ENCODE measurements at regions not wholly inside any gene's neighbourhood (a gene's known extent, or its start where the extent isn't known, plus 50 kb on each side); places are given as distances from the start of the nearest gene placed in this dataset.
"Not testable (repeated sequence)": the region's sequence is repeated elsewhere in the genome, so short reads cannot be mapped to it uniquely, and the experiment has no call there.

- H3K27me3 ChIP-seq (ENCODE audit: control insufficient read depth in 2 of 2, insufficient read depth in 2 of 2, low read length in 2 of 2); intact Hi-C loops (cut with micrococcal nuclease); ATAC-seq; H3K4me1 ChIP-seq (ENCODE audit: control insufficient read depth in 2 of 2, insufficient read depth in 2 of 2, low read length in 2 of 2); H3K27ac ChIP-seq (ENCODE audit: low read depth, low read length); H3K4me3 ChIP-seq (ENCODE audit: low read length); H3K36me3 ChIP-seq (ENCODE audit: control insufficient read depth in 2 of 3, insufficient read depth in 3 of 3, low read length in 3 of 3); CTCF ChIA-PET; H3K27me3 Mint-ChIP-seq; H3K4me1 Mint-ChIP-seq; DNase-seq; H3K9me3 ChIP-seq (ENCODE audit: control insufficient read depth in 2 of 3, low read length in 3 of 3); POLR2A ChIA-PET; H3K4me3 Mint-ChIP-seq; H3K27ac Mint-ChIP-seq: not testable (repeated sequence)
- Mint-ChIP-seq H3K36me3 (peaks cover 1 to 28% (median 21%) of the 10 kb centered on the region in 5 donors), H3K9me3 (peaks cover 0 to 22% (median 6%) of the 10 kb centered on the region in 11 donors)
Measured at GRCh38 chr18:14225286-14225679, 93.0 kb upstream of the ZNF519 start.

- CTCF ChIA-PET; H3K4me3 Mint-ChIP-seq; H3K4me3 ChIP-seq (ENCODE audit: low read length); H3K27ac ChIP-seq (ENCODE audit: low read depth, low read length); H3K9me3 ChIP-seq (ENCODE audit: control insufficient read depth in 2 of 3, low read length in 3 of 3); H3K27me3 ChIP-seq (ENCODE audit: control insufficient read depth in 2 of 2, insufficient read depth in 2 of 2, low read length in 2 of 2); H3K36me3 ChIP-seq (ENCODE audit: control insufficient read depth in 2 of 3, insufficient read depth in 3 of 3, low read length in 3 of 3); intact Hi-C loops (cut with micrococcal nuclease); DNase-seq; H3K27ac Mint-ChIP-seq; ATAC-seq; H3K4me1 ChIP-seq (ENCODE audit: control insufficient read depth in 2 of 2, insufficient read depth in 2 of 2, low read length in 2 of 2); H3K4me1 Mint-ChIP-seq; H3K27me3 Mint-ChIP-seq; POLR2A ChIA-PET: not testable (repeated sequence)
- peaks cover 1 to 30% (median 21%) of the 10 kb centered on the region in 5 donors for H3K36me3 Mint-ChIP-seq
- H3K9me3 Mint-ChIP-seq: peaks cover 0 to 23% (median 6%) of the 10 kb centered on the region in 11 donors
Measured at GRCh38 chr18:14224551-14225285, 92.5 kb upstream of the ZNF519 start.

GRCh38 chr18:14223919-14224318 lies 91.7 kb upstream of the ZNF519 start:
- H3K4me3 ChIP-seq (ENCODE audit: low read length); H3K9me3 ChIP-seq (ENCODE audit: control insufficient read depth in 2 of 3, low read length in 3 of 3): not testable (repeated sequence)

GRCh38 chr18:14223231-14223822 lies 91.1 kb upstream of the ZNF519 start:
- H3K4me1 ChIP-seq (ENCODE audit: control insufficient read depth in 2 of 2, insufficient read depth in 2 of 2, low read length in 2 of 2); DNase-seq; intact Hi-C loops (cut with micrococcal nuclease); H3K27me3 Mint-ChIP-seq; H3K4me3 Mint-ChIP-seq; H3K27ac ChIP-seq (ENCODE audit: low read depth, low read length); POLR2A ChIA-PET; H3K27ac Mint-ChIP-seq; H3K9me3 ChIP-seq (ENCODE audit: control insufficient read depth in 2 of 3, low read length in 3 of 3); H3K4me1 Mint-ChIP-seq; CTCF ChIA-PET; H3K36me3 ChIP-seq (ENCODE audit: control insufficient read depth in 2 of 3, insufficient read depth in 3 of 3, low read length in 3 of 3); ATAC-seq; H3K4me3 ChIP-seq (ENCODE audit: low read length); H3K27me3 ChIP-seq (ENCODE audit: control insufficient read depth in 2 of 2, insufficient read depth in 2 of 2, low read length in 2 of 2): not testable (repeated sequence)
- Mint-ChIP-seq H3K36me3 (peaks cover 1 to 30% (median 21%) of the 10 kb centered on the region in 5 donors), H3K9me3 (peaks cover 0 to 23% (median 5%) of the 10 kb centered on the region in 11 donors)

More at GRCh38 chr18:14223919-14224318, 91.7 kb upstream of the ZNF519 start:
- DNase-seq; H3K27me3 Mint-ChIP-seq; H3K27me3 ChIP-seq (ENCODE audit: control insufficient read depth in 2 of 2, insufficient read depth in 2 of 2, low read length in 2 of 2); ATAC-seq; H3K27ac ChIP-seq (ENCODE audit: low read depth, low read length); POLR2A ChIA-PET; H3K4me3 Mint-ChIP-seq; H3K27ac Mint-ChIP-seq; H3K4me1 Mint-ChIP-seq; H3K4me1 ChIP-seq (ENCODE audit: control insufficient read depth in 2 of 2, insufficient read depth in 2 of 2, low read length in 2 of 2); intact Hi-C loops (cut with micrococcal nuclease); H3K36me3 ChIP-seq (ENCODE audit: control insufficient read depth in 2 of 3, insufficient read depth in 3 of 3, low read length in 3 of 3); CTCF ChIA-PET: not testable (repeated sequence)
- Mint-ChIP-seq H3K9me3 (peaks cover 0 to 23% (median 6%) of the 10 kb centered on the region in 11 donors), H3K36me3 (peaks cover 1 to 30% (median 21%) of the 10 kb centered on the region in 5 donors)

- H3K27ac ChIP-seq (ENCODE audit: low read depth, low read length); H3K27me3 ChIP-seq (ENCODE audit: control insufficient read depth in 2 of 2, insufficient read depth in 2 of 2, low read length in 2 of 2); POLR2A ChIA-PET; CTCF ChIA-PET; ATAC-seq; H3K4me3 Mint-ChIP-seq; H3K36me3 ChIP-seq (ENCODE audit: control insufficient read depth in 2 of 3, insufficient read depth in 3 of 3, low read length in 3 of 3); intact Hi-C loops (cut with micrococcal nuclease); H3K4me1 ChIP-seq (ENCODE audit: control insufficient read depth in 2 of 2, insufficient read depth in 2 of 2, low read length in 2 of 2); H3K9me3 ChIP-seq (ENCODE audit: control insufficient read depth in 2 of 3, low read length in 3 of 3); H3K27ac Mint-ChIP-seq; H3K4me3 ChIP-seq (ENCODE audit: low read length); DNase-seq; H3K27me3 Mint-ChIP-seq; H3K4me1 Mint-ChIP-seq: not testable (repeated sequence)
- H3K36me3 Mint-ChIP-seq: peaks cover 1 to 30% (median 21%) of the 10 kb centered on the region in 5 donors
- H3K9me3 Mint-ChIP-seq: peaks cover 0 to 23% (median 5%) of the 10 kb centered on the region in 11 donors
Measured at GRCh38 chr18:14222354-14223221, 90.4 kb upstream of the ZNF519 start.

- intact Hi-C loops (cut with micrococcal nuclease): no loop called here
- Histone ChIP-seq H3K4me3 (ENCODE audit: low read length) (no peak overlapping the region), H3K4me1 (ENCODE audit: control insufficient read depth in 2 of 2, insufficient read depth in 2 of 2, low read length in 2 of 2) (no peaks in the 10 kb centered on the region), H3K27me3 (ENCODE audit: control insufficient read depth in 2 of 2, insufficient read depth in 2 of 2, low read length in 2 of 2) (no peaks in the 10 kb centered on the region), H3K27ac (ENCODE audit: low read depth, low read length) (no peak overlapping the region), H3K9me3 (ENCODE audit: control insufficient read depth in 2 of 3, low read length in 3 of 3) (no peaks in the 10 kb centered on the region), H3K36me3 (ENCODE audit: control insufficient read depth in 2 of 3, insufficient read depth in 3 of 3, low read length in 3 of 3) (no peaks in the 10 kb centered on the region)
- Mint-ChIP-seq H3K4me3 (no peak overlapping the region), H3K27ac (no peak overlapping the region), H3K27me3 (no peaks in the 10 kb centered on the region), H3K36me3 (peaks cover 1 to 30% (median 21%) of the 10 kb centered on the region in 5 donors), H3K4me1 (no peaks in the 10 kb centered on the region), H3K9me3 (peaks cover 0 to 23% (median 5%) of the 10 kb centered on the region in 11 donors)
- ATAC-seq: no peak
- POLR2A ChIA-PET: no interaction called here
- no peak for DNase-seq
- CTCF ChIA-PET: no interaction called here
Measured at GRCh38 chr18:14221689-14222088, 89.5 kb upstream of the ZNF519 start.

Measured in naive thymus-derived CD4-positive, alpha-beta T cell (primary cell).